Skin of body (tissue), 1 donor: ENCODE measurements at regions not wholly inside any gene's neighbourhood (a gene's known extent, or its start where the extent isn't known, plus 50 kb on each side); places are given as distances from the start of the nearest gene placed in this dataset.

Source experiments
- DNase-seq: peaks from one replicate; lab custom pipeline; 2025; lab: John Stamatoyannopoulos, UW

- DNase-seq, result no peak
Measured at GRCh38 chr4:28373191-28373590, 1512.5 kb downstream of the STIM2 start.

GRCh38 chr4:28373601-28374000, 1513.0 kb downstream of the STIM2 start:
- DNase-seq, result no peak

DNA sequence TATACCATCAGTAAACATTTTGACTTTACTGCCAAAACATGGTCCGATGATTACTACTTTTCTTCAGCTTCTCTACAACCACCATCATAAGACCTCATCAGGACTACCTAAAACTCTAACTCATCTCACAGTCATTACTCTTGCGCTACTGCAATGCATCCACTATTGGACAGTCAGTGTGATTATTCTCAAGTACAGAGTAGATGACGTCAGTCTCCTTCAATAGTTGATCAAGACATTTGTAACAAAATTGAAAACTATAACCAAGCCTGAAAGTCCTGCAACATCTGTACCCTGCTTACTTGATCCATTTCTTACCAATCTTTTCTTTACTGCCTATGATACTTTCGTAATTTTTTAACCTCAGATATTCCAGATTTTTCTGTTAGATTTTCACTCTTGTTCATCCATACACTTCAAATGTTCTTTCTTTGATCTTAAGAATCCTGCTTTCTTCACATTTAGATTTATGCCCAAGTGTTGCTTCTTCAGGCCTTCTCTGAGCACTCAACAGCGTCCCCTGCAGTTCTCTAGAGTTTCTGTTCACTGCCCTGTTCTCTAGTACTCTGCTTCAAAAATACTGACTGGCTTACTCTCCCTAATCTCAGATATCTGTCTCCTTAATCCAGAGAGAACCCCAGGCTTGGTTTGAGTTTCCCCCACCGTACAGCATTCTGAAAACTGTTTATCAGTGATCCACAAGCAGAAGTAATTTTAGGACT, 1517.6 kb downstream of the STIM2 start:
- DNase-seq, result no peak

DNA sequence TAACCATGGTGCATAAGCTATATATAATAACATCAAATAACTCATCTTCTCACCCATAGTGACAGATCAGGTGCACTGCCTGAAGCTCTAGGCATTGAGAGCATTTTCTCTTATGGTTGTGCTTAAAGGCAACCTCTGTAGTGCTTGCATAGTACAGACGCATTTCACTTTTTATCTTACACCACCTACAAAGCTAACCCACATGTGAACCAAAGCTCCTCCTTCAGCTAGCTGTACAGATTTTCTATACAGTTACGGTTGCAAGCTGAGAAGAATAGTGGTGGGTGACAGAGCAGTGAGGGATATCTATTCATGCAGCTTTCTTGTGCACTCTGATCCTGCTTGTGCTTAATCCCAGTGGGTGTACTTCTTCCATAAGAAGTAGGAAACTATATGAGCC, 1525.2 kb downstream of the STIM2 start:
- DNase-seq, result no peak

- no peak for DNase-seq
Measured at GRCh38 chr4:28386776-28387175, 1526.1 kb downstream of the STIM2 start.

- no peak for DNase-seq
Measured at GRCh38 chr4:28388471-28388870, 1527.8 kb downstream of the STIM2 start.

- no peak for DNase-seq
Measured at GRCh38 chr4:28391877-28392276, 1531.2 kb downstream of the STIM2 start.

DNA sequence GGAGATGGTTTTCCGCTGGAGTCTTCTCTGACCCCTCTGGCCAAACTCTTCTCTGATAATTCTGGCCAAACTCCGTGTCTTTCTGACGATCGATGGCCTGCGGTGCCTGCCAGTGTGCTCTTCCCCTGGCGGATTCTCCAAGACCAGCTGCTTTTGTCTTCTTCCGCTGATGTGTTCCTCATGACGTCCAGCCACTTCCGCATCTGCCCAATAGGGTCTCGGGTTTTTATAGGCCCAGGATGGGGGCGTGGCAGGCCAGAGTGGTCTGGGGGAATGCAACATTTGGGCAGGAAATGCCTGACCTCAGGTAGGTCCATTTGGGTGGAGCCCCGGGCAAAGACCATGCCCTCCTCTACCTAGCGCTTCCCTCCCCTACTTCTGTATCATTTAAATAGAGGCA, 1542.1 kb downstream of the STIM2 start:
- no peak for DNase-seq

- DNase-seq, result no peak
Measured at GRCh38 chr4:28421221-28421620, 1560.6 kb downstream of the STIM2 start.

- DNase-seq, result no peak
Measured at GRCh38 chr4:28426251-28426650, 1565.6 kb downstream of the STIM2 start.

DNA sequence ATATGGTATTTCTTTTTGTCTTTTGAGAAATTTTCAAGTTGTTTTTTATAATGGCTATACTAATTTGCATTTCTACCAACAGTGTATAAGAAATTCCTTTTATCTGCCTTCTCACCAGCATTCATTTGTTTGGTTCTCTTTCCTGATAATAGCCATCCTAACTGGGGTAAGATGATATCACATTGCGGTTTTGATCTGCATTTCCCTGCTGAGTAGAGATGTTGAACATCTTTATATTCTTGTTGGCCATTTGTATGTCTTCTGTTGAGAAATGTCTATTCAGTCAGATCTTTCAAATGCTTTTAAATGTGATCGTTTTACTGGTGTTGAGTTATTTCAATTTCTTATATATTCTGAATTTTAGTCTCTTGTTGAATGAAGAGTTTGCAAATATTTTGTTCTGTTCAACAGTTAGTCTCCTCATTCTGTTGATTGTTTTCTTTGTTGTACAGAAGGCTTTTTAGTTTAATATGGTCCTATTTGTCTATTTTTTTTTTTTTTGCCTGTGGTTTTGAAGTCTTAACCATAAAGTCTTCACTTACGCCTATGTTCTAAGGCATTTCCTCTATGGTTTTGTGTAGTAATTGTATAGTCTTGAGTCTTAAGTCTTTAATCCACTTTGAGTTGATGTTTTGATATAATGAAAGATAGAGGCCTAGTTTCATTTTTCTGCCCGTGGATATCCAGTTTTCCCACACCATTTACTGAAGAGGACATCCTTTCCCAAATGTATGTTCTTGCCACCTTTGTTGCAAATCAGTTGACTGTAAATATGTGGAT, 1566.9 kb downstream of the STIM2 start:
- no peak for DNase-seq

- no peak for DNase-seq
Measured at GRCh38 chr4:28432348-28433025, 1571.8 kb downstream of the STIM2 start.

GRCh38 chr4:28435314-28435713, 1574.7 kb downstream of the STIM2 start:
- DNase-seq, result peak; percentile 17

DNA sequence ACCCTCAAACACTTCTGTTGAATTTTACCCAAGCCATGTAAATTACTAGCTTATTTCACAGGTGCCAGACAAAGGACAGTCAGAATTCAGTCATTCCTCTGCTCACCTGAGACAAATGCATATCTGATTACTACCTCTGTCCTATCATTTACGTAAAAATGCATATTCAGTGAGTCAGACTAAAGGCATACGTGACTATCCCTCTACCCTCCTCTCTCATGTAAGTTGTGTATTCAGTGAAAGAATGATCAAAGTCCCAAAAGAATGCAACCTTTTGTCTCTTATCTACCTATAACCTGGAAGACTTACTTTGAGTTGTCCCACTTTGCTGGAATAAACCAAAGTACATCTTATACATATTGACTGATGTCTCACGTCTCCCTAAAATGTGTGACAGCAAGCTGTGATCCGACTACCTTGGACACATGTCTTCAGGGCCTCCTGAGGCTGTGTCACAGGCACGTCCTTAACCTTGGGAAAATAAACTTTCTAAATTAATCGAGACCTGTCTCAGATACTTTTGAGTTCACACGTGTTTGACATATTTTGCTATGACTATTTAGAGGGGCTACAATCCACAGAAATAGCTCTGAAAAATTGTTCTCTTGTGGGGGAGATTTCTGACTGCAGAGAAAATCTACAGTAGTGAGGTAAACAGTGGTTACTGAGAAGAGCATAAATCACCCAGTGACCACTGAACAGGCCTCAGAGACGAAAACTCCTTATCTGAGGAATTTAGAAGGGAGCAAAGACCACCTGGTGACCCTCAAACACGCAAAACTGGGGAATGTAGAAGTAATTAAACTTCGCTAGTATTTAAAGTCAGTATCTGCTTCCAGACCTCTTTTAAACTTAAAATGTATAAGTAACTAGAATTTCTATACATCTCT, 1575.8 kb downstream of the STIM2 start:
- DNase-seq, result no peak

- no peak for DNase-seq
Measured at GRCh38 chr4:28443371-28443770, 1582.7 kb downstream of the STIM2 start.

DNA sequence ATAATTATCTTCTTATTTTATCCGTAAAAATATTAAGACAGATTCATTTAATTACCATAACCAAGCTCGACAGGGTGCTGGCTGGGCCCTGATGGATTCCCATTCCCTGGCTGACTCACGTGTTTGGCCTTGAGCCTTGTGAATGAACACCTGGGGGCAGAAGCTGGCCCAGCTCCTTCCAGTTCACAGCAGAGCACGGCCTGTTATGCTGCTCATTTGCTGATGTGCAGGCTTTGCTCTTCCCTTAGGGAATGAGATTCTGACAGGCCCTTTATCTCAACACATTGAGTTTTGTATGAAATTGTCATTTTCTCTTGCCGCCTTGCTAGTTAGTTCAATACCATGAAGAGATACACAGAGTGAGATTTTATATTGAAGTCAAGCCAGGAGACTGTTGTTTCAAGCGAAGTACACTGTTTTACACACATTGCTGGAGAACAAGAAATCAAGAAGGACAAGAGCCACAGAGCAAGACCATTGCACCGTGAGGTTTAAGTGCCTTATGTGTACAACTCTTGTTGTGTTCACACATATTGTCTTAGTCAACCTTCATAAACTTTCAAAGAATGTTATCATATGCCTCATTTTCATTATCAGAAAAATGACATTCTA, 1583.3 kb downstream of the STIM2 start:
- no peak for DNase-seq

DNA sequence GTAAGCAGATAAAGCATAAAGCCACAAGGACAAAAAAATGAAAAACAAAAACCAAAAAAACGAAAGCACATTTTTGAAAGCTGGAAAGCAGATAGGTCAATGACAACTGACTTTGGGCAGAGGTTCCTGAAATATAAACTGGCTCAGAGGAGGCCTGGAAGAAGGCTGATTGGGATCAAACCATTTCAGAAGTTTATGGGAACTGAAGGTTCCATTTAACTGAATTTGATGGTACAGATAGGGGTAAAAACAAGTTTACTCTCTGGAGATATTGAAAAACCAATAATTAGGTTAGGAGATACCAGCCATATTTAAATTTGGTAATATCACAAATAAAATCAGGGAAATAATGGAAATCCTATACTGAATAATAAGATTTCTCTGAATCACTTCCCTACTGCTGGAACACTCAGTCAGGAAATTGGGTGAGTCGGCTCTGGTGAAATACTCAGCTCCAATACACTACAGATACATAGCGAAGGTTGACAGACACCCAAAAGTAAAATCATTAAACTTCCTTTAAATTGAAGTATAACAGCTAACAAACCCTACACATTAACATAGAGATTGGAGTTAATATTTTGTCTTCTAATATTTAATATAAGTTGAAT, 1584.3 kb downstream of the STIM2 start:
- DNase-seq, result no peak

DNA sequence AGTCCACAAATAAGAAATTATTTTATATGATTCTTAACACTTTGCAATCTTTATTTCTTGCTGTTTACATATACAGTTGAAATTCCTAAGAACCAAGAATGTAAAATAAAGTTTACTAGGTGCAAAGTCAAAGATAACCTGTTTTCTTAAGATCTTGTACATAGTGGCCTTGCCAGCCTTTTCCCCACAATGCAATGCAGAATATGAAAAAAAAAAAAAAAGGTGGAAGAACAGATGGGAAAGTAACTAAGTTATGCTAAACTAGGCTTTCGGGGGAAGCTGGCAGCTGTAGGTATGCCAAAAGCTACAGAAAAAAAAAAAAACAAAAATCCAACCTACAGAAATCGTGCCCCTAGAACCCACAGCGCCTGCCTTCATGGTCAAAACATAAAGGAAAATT, 1588.4 kb downstream of the STIM2 start:
- no peak for DNase-seq

- DNase-seq, result no peak
Measured at GRCh38 chr4:28451346-28451745, 1590.7 kb downstream of the STIM2 start.
